K562 (cell line): ENCODE measurements at regions not wholly inside any gene's neighbourhood (a gene's known extent, or its start where the extent isn't known, plus 50 kb on each side); places are given as distances from the start of the nearest gene placed in this dataset.

ENCODE experiments used
- BACH1 ChIP-seq: fragments of 200-800 bp; sonication (Bioruptor generic); IDR thresholded peaks from 2 replicates; pipeline ENCODE4 v1.6.1; 2016; ENCODE audit warnings: missing genetic modification characterization, missing compliant biosample characterization
- E2F4 ChIP-seq: sonication (generic); formaldehyde crosslinking; IDR thresholded peaks from 2 replicates; pipeline ENCODE4 v1.8.0; 2022; ENCODE audit warnings: mild to moderate bottlenecking, low read depth, missing genetic modification reagents
- FOXO4 ChIP-seq: fragments of 450-650 bp; formaldehyde crosslinking; IDR thresholded peaks from 2 replicates; pipeline ENCODE4 v1.4.0; 2020; ENCODE audit warnings: mild to moderate bottlenecking, moderate library complexity
- HDGF ChIP-seq: fragments of 450-650 bp; IDR thresholded peaks from 2 replicates; pipeline ENCODE4 v1.6.1; 2016
- MED1 ChIP-seq: sonication (generic); formaldehyde crosslinking; IDR thresholded peaks from 2 replicates; pipeline ENCODE4 v1.8.1; 2023; ENCODE audit warnings: missing genetic modification reagents, borderline replicate concordance
- NEUROD1 ChIP-seq: fragments of 150-350 bp; IDR thresholded peaks from 2 replicates; pipeline ENCODE4 v1.6.1; 2014; ENCODE audit warnings: borderline replicate concordance, low read length, low read depth; ENCODE audit not compliant: partially characterized antibody
- NFIC ChIP-seq: fragments of 450-650 bp; IDR thresholded peaks from 2 replicates; pipeline ENCODE4 v1.6.1; 2017; ENCODE audit warnings: mild to moderate bottlenecking, inconsistent platforms
- PBX2 ChIP-seq, 2 experiments: IDR thresholded peaks in 1 of 2; conservative IDR thresholded peaks in 1 of 2; 2 replicates each; pipeline ENCODE4 v1.6.1; 2016; ENCODE audit warnings: low read depth in 2 of 2, mild to moderate bottlenecking in 1 of 2, missing compliant biosample characterization in 1 of 2, missing genetic modification characterization in 1 of 2, moderate library complexity in 1 of 2
- POLR2G ChIP-seq: fragments of 200-400 bp; formaldehyde crosslinking; IDR thresholded peaks from 2 replicates; pipeline ENCODE4 v1.6.1; 2017; ENCODE audit warnings: low read depth, mild to moderate bottlenecking, antibody characterized with exemption, low read length, moderate library complexity
- PTRF ChIP-seq: fragments of 450-650 bp; IDR thresholded peaks from 2 replicates; pipeline ENCODE4 v1.6.1; 2016; ENCODE audit warnings: mild to moderate bottlenecking, missing genetic modification characterization, missing compliant biosample characterization
- TEAD2 ChIP-seq: fragments of 450-650 bp; IDR thresholded peaks from 2 replicates; pipeline ENCODE4 v1.6.1; 2016; ENCODE audit warnings: missing genetic modification characterization, control low read depth, missing compliant biosample characterization
- TFAM ChIP-seq: fragments of 250-450 bp; sonication (Bioruptor Pico); conservative IDR thresholded peaks from 2 replicates; pipeline ENCODE4 v1.5.0; 2021; ENCODE audit warnings: mild to moderate bottlenecking, moderate library complexity
- ZBTB9 ChIP-seq: fragments of 450-650 bp; formaldehyde crosslinking; IDR thresholded peaks from 2 replicates; pipeline ENCODE4 v1.4.0; 2020; ENCODE audit warnings: mild to moderate bottlenecking, moderate library complexity
- ZNF134 ChIP-seq: fragments of 250-450 bp; sonication (Bioruptor Pico); conservative IDR thresholded peaks from 2 replicates; pipeline ENCODE4 v1.4.0; 2020
- ZNF239 ChIP-seq: fragments of 250-450 bp; sonication (Bioruptor Pico); IDR thresholded peaks from 2 replicates; pipeline ENCODE4 v1.4.0; 2020; ENCODE audit warnings: mild to moderate bottlenecking
- ZNF263 ChIP-seq: sonication (generic); formaldehyde crosslinking; IDR thresholded peaks from 2 replicates; pipeline ENCODE4 v1.8.0; 2022; ENCODE audit warnings: mild to moderate bottlenecking, missing genetic modification reagents, borderline replicate concordance
- ZNF347 ChIP-seq: fragments of 450-650 bp; formaldehyde crosslinking; IDR thresholded peaks from 2 replicates; pipeline ENCODE4 v1.4.0; 2020; ENCODE audit warnings: low read depth, mild to moderate bottlenecking, moderate library complexity
- ZNF589 ChIP-seq: fragments of 200-800 bp; sonication (Bioruptor generic); IDR thresholded peaks from 2 replicates; pipeline ENCODE4 v1.6.1; 2016; ENCODE audit warnings: low read depth, missing genetic modification characterization, missing compliant biosample characterization
- ZNF75A ChIP-seq: fragments of 450-650 bp; formaldehyde crosslinking; IDR thresholded peaks from 2 replicates; pipeline ENCODE4 v1.4.0; 2020; ENCODE audit warnings: mild to moderate bottlenecking
- ZNF780A ChIP-seq: fragments of 250-450 bp; sonication (Bioruptor Pico); IDR thresholded peaks from 2 replicates; pipeline ENCODE4 v1.5.0; 2021; ENCODE audit warnings: mild to moderate bottlenecking
- ZNF830 ChIP-seq: fragments of 250-450 bp; sonication (Bioruptor Pico); IDR thresholded peaks from 2 replicates; pipeline ENCODE4 v1.5.0; 2021; ENCODE audit warnings: mild to moderate bottlenecking

- TF ChIP-seq MED1 (no peak), TEAD2 (peak; percentile 76), NEUROD1 (no peak), PBX2 (CRISPR knock-in tag; IDR thresholded peaks at IDR 0.05; ENCODE audit: low read depth) (no peak), PBX2 (tag; conservative IDR thresholded peaks at IDR 0.05; ENCODE audit: low read depth) (peak; percentile 35; the same call in 1 of the 2 replicates), ZNF75A (CRISPR knock-in tag) (no peak), HDGF (no peak), ZNF830 (CRISPR knock-in tag) (no peak), ZNF134 (CRISPR knock-in tag) (no peak), ZNF347 (CRISPR knock-in tag) (no peak), TFAM (CRISPR knock-in tag) (no peak), PTRF (tag) (peak; percentile 87), ZBTB9 (CRISPR knock-in tag) (peak; percentile 78; the same call in 1 of the 2 replicates), ZNF263 (CRISPR knock-in tag) (no peak), ZNF780A (CRISPR knock-in tag) (no peak), ZNF589 (CRISPR knock-in tag) (peak; percentile 32; the same call in 1 of the 2 replicates), FOXO4 (CRISPR knock-in tag) (no peak), NFIC (no peak), POLR2G (no peak), ZNF239 (peak; percentile 34; the same call in 1 of the 2 replicates), E2F4 (CRISPR knock-in tag) (no peak), BACH1 (tag) (peak; percentile 85)
Measured at GRCh38 chr3:112736805-112737566, 96.0 kb upstream of the CCDC80 start (continued).
